ENCODE measurements at regions not wholly inside any gene's neighbourhood (a gene's known extent, or its start where the extent isn't known, plus 50 kb on each side); places are given as distances from the start of the nearest gene placed in this dataset.
"Not testable (repeated sequence)": the region's sequence is repeated elsewhere in the genome, so short reads cannot be mapped to it uniquely, and the experiment has no call there.

DNA sequence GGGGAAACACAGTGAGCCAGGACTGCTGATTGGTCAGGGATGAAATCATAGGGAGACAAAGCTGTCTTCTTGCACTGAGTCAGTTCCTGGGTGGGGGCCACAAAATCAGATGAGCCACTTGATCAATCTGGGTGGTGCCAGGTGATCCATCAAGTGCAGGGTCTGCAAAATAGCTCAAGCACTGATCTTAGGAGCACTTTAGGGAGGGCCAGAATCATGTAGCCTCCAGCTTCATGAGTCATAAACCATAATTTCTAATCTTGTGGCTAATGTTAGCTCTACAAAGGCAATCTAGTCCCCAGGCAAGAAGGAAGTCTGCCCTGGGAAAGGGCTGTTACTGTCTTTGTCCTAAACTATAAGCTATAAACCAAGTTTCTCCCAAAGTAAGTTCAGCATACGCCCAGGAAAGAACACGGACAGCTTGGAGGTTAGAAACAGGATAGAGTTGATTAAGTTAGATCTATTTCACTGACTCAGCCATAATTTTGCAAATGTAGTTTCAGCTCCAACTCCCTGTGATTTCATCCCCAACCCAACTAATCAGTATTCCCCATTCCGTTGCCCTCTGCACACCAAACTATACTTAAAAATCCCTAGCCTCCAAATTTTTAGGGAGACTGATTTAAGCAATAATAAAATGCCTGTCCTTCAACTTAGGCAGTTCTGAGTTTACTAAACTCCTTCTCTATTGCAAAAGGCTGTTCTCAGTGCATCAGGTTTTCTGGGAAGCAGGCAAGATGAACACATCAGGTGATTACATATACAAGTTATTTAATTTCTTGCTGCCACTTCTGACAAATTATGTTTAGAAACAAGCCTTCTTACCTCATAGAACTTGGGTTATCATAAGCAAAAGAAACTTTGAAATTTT, 226.9 kb upstream of the SPOPL start:
- DNase-seq, result no peak

- DNase-seq, result no peak
These were observed 226.3 kb upstream of the SPOPL start for GRCh38 chr2:138275292-138275690.

GRCh38 chr2:138275881-138276280, 225.7 kb upstream of the SPOPL start:
- no peak for DNase-seq

- DNase-seq, result no peak
These were observed 225.2 kb upstream of the SPOPL start for GRCh38 chr2:138276339-138276738.

GRCh38 chr2:138277062-138277461, 224.5 kb upstream of the SPOPL start:
- no peak for DNase-seq

DNA sequence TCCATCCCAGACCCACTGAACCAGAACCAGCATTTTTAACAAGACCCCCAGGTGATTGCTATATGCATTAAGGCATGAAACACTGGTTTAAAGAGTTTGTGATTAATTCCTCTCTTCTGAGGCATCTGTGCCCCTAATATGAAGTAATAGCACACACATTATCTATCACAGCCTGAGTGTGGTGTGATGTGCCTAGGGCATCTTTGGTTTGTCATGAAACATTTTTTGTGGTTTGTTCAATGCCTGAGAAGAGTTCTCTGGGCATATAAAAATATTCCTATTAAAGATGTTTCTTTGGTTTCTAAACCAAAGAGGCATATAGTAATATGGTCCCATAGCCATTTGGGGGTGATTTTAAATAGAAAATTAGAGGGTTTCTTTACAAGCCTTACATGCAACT, 221.7 kb upstream of the SPOPL start:
- DNase-seq, result no peak

GRCh38 chr2:138280999-138281695, 220.4 kb upstream of the SPOPL start:
- DNase-seq, result no peak

DNA sequence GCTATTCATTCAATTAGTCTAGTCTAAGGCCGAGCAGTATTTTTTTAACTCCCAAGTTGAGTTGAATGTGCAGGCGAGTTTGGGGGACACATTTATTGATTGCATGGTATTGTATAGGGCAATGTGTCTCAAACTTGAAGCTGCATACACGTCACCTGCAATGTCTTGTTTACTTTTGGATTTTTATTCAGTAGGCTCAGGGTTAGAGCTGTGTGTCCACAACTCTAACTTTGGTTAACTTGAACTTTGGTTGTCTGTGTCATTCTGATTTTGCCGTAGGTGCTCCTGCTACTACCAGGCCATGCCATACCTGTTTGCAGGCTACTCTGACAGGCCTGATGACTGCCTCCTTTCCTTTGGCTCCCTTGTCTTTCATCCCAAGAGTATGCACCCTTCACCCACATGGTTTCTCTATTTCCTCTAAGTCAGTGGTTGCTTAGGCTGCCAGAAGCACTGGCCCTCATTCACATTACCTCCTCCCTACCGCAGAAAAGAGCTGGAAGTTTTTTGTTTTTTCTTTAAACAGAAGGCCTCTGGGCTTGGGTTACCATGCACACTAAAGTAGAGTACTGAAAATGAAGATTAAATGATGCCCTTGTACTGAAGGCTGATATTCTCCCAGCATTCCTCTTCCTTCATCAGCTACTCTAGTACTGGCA, 219.4 kb upstream of the SPOPL start:
- DNase-seq, result no peak

DNA sequence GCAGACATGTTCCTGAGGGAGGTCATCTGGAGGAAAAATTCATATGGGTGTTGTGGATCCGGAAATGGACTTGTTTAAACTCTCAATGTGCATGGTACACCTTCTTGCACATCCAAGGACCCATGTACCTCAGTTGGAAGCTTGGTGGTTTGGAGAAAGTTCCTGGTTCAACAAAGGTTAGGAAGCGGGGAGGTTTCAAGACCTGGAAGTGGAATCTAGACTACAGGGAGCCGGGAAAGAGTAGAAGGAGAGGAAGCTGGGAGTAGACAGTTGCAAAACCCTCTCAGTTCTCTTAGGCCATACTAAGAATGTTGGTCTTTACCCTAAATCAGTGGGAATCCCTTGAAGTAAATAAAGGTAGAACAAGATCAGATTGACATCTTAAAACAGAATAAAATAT, 209.8 kb upstream of the SPOPL start:
- DNase-seq, result no peak

DNA sequence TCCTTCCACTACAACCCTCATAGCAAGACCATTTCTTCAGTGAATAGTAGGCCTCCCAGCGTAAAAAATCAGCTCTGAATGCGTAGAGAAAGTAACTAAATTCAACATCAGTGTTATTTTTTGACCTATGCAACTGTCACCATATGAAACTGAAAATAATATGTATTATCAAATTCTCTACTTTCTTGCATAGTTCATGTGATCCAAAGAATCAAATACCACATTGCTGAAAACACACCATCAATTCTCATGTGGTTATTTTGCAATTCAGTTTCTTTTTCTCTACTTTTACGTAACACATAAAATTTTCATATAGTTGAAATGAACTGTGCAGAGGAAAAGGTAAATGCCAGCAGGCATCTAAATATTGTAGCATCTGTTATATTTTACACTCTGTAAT, 208.5 kb upstream of the SPOPL start:
- no peak for DNase-seq

- no peak for DNase-seq
These were observed 208.0 kb upstream of the SPOPL start for GRCh38 chr2:138293549-138293948.

DNA sequence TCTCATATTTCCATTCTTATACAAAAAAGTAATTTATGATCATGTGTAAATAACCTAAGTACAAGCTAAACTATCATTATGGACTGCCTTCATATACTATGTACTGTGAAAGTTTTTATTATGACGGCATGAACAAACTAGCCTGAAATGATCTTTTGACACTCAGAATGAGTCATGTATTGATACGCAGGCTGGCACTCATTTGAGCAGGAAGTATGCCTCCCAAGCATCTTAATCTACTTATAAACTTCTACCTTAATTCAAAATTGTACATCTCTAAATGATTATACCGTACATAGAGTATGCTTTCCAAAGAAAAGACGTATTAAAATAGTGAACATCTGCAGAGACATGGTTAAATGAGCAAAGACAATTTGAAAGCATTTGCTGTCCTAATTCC, 207.1 kb upstream of the SPOPL start:
- DNase-seq, result no peak

DNA sequence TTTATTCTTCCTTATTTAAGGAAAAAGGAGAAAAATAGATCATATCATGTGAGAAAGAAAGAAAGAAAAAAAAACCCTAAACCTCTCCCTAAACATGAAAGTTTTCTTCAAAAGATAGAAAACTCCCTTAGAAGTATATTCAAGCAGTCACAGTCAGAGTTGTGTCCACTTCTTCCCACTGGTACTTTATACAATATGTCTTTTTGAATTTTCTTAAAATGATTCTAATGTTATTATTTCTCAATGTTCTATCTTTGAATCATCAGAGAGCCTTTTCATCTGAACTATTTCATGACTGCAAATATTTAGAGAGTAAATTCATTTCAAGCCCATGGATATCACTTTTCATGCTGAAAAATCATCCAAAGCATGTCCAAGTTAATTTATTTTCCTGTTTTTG, 205.2 kb upstream of the SPOPL start:
- DNase-seq, result no peak

- DNase-seq, result no peak
These were observed 203.3 kb upstream of the SPOPL start for GRCh38 chr2:138298120-138298814.

- no peak for DNase-seq
These were observed 202.7 kb upstream of the SPOPL start for GRCh38 chr2:138298900-138299299.

DNA sequence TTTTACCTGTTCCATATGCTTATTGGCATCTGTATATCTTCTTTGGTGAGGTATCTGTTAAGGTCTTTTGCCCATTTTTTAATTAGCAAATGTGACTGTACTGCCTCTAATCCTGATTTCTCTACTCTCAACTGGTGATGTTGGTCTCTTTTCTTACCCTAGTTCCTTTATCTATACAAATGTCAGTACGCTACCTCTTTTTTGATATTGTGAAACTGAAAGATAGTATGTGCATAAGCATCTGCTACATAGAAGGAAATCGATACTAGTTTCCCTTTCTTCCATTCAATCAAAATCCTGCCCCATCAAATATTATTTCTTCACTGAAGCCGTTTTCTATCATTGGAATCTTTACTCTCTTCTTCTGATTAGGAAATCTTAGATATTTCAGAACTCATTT, 194.9 kb upstream of the SPOPL start:
- no peak for DNase-seq

DNA sequence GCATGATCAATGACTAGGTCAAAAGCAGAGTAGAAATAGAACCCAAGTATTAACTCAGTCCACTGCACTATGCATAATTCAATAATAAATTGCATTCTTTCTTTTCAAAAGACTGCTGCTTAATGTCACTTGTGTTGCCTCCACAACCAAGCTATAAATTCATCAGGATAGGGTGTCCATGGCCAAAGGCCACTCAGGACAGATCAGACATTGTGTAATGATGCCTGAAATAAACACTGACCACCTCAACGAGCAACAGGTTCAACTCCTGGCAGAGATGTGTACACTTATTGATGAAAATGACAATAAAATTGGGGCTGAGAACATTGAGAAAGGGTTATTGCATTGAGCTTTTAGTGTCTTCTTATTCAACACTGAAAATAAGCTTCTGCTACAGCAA, 194.5 kb upstream of the SPOPL start:
- no peak for DNase-seq

GRCh38 chr2:138309760-138310159, 191.8 kb upstream of the SPOPL start:
- no peak for DNase-seq

- no peak for DNase-seq
These were observed 189.5 kb upstream of the SPOPL start for GRCh38 chr2:138312061-138312460.

GRCh38 chr2:138315619-138316018, 186.0 kb upstream of the SPOPL start:
- DNase-seq, result not testable (repeated sequence)

DNA sequence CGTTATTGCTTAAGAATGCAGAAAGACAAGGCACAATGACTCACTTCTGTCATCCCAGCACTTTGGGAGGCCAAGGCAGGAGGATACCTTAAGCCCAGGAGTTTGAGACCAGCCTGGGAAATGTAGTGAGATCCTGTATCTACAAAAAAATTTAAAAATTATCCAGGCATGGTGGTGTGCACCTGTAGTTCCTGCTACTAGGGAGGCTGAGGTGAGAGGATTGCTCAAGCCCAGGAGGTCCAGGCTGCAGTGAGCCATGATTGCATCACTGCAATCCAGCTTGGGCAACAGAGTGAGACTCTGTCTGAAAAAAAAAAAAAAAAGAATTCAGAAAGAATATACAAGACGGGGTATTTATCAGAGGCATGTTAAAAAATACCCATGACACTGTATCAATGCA, 182.0 kb upstream of the SPOPL start:
- no peak for DNase-seq

DNA sequence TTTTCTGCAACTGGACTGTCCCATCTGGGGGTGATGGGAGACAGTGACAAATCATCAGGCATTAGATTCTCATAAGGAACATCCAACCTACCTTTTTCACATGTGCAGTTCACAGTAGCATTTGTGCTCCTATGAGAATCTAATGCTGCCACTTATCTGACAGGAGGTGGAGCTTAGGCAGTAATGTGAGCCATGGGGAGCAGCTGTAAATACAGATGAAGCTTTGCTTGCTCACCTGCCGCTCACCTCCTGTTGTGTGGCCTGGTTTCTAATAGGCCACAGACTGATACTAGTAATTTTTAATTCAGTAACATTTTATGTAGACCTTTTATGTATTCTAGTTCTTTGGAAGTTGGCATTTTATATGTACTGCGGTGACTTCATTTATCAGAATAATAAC, 180.1 kb upstream of the SPOPL start:
- DNase-seq, result no peak

DNA sequence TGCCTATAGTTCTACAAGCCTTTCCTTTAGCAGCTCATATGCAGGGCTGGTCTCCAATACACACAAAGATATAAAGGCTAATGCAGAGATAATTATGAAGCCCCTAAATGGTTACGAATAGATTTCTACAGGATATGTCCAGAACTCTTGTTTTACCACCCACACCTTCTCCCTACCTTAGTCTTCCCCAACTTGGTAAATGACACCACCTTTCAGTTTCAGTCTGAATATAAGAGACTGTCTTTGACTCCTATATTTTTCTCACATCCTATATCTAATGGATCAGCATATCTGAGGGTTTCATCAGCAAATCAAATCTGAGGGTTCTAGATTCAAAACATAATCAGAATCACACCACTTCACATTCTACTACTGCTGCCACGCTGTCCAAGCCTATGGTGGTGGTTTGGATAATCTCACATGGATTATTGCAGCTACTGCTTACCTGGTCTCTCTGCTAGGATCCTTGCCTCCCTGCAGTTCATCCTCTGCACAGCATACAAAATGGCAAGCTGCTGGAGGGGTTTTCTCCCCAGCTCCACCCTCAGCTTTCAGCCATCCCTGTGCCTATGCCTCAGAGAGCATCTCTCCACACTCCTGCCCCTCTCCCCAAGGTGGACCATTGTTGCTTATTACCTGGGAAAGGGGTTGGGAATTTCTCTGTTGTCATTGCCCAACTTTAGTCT, 178.0 kb upstream of the SPOPL start:
- no peak for DNase-seq

All from CD4-positive, alpha-beta T cell treated with Interferon alpha-2 for 1 hour (primary cell).